GM12878 (cell line): ENCODE measurements at regions not wholly inside any gene's neighbourhood (a gene's known extent, or its start where the extent isn't known, plus 50 kb on each side); places are given as distances from the start of the nearest gene placed in this dataset.

ENCODE experiments used
- ATF3 ChIP-seq: IDR thresholded peaks from 2 replicates; pipeline ENCODE4 v1.6.1; 2011; ENCODE audit warnings: low read depth, mild to moderate bottlenecking, low read length, moderate library complexity, borderline replicate concordance; ENCODE audit errors: extremely low read depth
- BRCA1 ChIP-seq: IDR thresholded peaks from 2 replicates; pipeline ENCODE4 v1.6.1; 2011; ENCODE audit warnings: low read depth, low read length, improper control_type of control experiment
- CTCF ChIP-seq, 3 experiments: IDR thresholded peaks in 2 of 3; conservative IDR thresholded peaks in 1 of 3; 2 replicates each; pipeline ENCODE4 v1.5.1; 2011; ENCODE audit warnings: low read depth in 3 of 3, low read length in 3 of 3, mild to moderate bottlenecking in 3 of 3, control low read depth in 2 of 3, moderate library complexity in 2 of 3, inconsistent platforms in 1 of 3, mixed read lengths in 1 of 3; ENCODE audit not compliant: control insufficient read depth in 2 of 3, insufficient read depth in 1 of 3; ENCODE audit errors: extremely low read depth in 1 of 3
- JUNB ChIP-seq: IDR thresholded peaks from 2 replicates; pipeline ENCODE4 v1.6.1; 2016; ENCODE audit warnings: antibody characterized with exemption, mild to moderate bottlenecking
- MYC ChIP-seq: IDR thresholded peaks from 2 replicates; pipeline ENCODE4 v1.6.1; 2011; ENCODE audit warnings: mild to moderate bottlenecking, low read length, moderate library complexity, inconsistent platforms; ENCODE audit not compliant: insufficient read depth, insufficient replicate concordance, insufficient read length, severe bottlenecking
- POLR2A ChIP-seq: IDR thresholded peaks from 2 replicates; pipeline ENCODE4 v1.6.1; 2011; ENCODE audit warnings: low read depth, mild to moderate bottlenecking, low read length
- RAD21 ChIP-seq: IDR thresholded peaks from 2 replicates; pipeline ENCODE4 v1.6.1; 2011; ENCODE audit warnings: mild to moderate bottlenecking, low read depth, low read length, moderate library complexity; ENCODE audit not compliant: insufficient read depth
- RFX5 ChIP-seq: IDR thresholded peaks from 2 replicates; pipeline ENCODE4 v1.6.1; 2011; ENCODE audit warnings: low read depth, low read length, improper control_type of control experiment
- SRF ChIP-seq, 2 experiments: IDR thresholded peaks; 2 replicates each; pipeline ENCODE4 v1.6.1; 2011; ENCODE audit warnings: low read depth in 2 of 2, low read length in 2 of 2, mild to moderate bottlenecking in 1 of 2, moderate library complexity in 1 of 2
- TAF1 ChIP-seq: IDR thresholded peaks from 2 replicates; pipeline ENCODE4 v1.6.1; 2011; ENCODE audit warnings: mild to moderate bottlenecking, low read depth, low read length, borderline replicate concordance

DNA sequence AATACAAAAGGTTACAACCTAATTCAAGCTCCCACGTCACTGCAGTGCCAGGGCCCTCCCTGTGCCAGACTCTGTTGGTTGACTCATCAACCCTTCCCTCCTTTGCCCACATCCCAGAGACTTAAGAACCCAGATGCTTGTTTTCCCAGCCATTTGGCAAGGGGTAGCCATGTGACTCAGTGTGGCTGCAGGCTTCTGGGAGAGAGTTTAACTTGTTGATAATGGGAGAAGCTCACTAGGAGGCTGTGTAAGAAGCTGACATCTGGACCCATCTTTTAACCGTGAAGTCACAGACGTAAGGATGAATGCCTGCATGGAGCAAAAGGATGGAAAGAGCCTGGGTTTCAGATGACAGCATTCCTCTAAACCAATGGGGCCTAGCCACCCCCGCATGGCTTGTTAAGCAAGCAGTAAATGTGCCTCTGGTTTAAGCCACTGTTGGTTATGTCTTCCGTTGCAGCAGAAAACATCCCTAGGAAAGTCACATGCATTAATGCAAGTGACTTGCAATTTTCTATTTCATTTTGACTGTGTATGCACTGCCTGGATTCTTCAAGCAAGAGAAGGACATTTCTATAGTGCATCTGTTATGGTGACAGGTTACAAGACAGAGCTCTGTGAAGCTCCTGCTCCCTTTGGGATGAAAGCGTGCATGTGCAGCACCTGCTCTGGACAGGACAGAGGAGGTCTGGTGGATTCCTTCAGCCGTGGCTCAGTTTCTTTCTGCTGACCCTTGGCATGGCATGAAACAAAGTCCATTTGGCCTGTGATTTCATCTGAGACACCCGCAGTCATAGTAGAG, 57.5 kb upstream of the CREB5 start:
- no peak for TF ChIP-seq POLR2A
- no peak for TF ChIP-seq MYC
- TF ChIP-seq CTCF (IDR thresholded peaks at IDR 0.05 in 2 of 3, conservative IDR thresholded peaks at IDR 0.05 in 1 of 3; ENCODE audit: control insufficient read depth in 2 of 3, extremely low read depth in 1 of 3, insufficient read depth in 1 of 3, low read depth in 3 of 3, low read length in 3 of 3): no peak
- TF ChIP-seq RFX5: no peak
- no peak for TF ChIP-seq TAF1
- TF ChIP-seq RAD21: no peak
- TF ChIP-seq SRF (IDR thresholded peaks at IDR 0.05; ENCODE audit: low read depth in 2 of 2, low read length in 2 of 2): no peak
- no peak for TF ChIP-seq BRCA1
- TF ChIP-seq JUNB: no peak
- TF ChIP-seq ATF3: no peak
